PC-9 (cell line): ENCODE measurements at regions not wholly inside any gene's neighbourhood (a gene's known extent, or its start where the extent isn't known, plus 50 kb on each side); places are given as distances from the start of the nearest gene placed in this dataset.

ENCODE experiments used
- BruUV-seq: library from RNA; stranded (reverse); fragments of 400-500 nt; replicated peaks from 2 replicates; lab custom pipeline; 2021; lab: Mats Ljungman, UMichigan
- CTCF ChIA-PET: fragments of 300-600 bp; sonication (Branson Sonifier 250); formaldehyde crosslinking; loops from one replicate; lab custom pipeline; 2022; ENCODE audit warnings: antibody characterized with exemption; lab: Charles Lee
- POLR2A ChIA-PET: fragments of 300-600 bp; sonication (Branson Sonifier 250); formaldehyde crosslinking; loops from one replicate; lab custom pipeline; 2022; ENCODE audit warnings: antibody characterized with exemption; ENCODE audit not compliant: unreplicated experiment; lab: Charles Lee
- DNase-seq, 2 experiments: peaks; one replicate each; pipeline versions ENCODE4 v3.0.0 to v3.0.0-alpha.2; 2015 to 2022; ENCODE audit warnings: mixed read lengths in 1 of 2
- H2AFZ ChIP-seq: fragments of 200-600 bp; sonication (generic); 2 replicates; pipeline ENCODE4 v1.8.1; 2017; ENCODE audit warnings: antibody characterized with exemption
- H3F3A ChIP-seq: fragments of 200-600 bp; sonication (generic); 2 replicates; pipeline ENCODE4 v1.8.1; 2017; ENCODE audit warnings: antibody characterized with exemption, mild to moderate bottlenecking, low read depth; ENCODE audit not compliant: insufficient read depth
- H3K27ac ChIP-seq: fragments of 200-600 bp; sonication (generic); 2 replicates; pipeline ENCODE4 v1.6.1; 2016; ENCODE audit warnings: mixed run types
- H3K27me3 ChIP-seq: fragments of 200-600 bp; sonication (generic); 2 replicates; pipeline ENCODE4 v1.6.1; 2016; ENCODE audit warnings: low read depth, mixed run types; ENCODE audit not compliant: insufficient read depth
- H3K36me3 ChIP-seq: fragments of 200-600 bp; sonication (generic); 2 replicates; pipeline ENCODE4 v1.6.1; 2016; ENCODE audit warnings: low read depth, mixed run types
- H3K4me1 ChIP-seq: fragments of 200-600 bp; sonication (generic); replicated peaks from 2 replicates; pipeline ENCODE4 v1.6.1; 2016; ENCODE audit warnings: mixed run types; ENCODE audit not compliant: insufficient read depth
- H3K4me2 ChIP-seq: fragments of 200-600 bp; sonication (generic); 2 replicates; pipeline ENCODE4 v1.6.1; 2017; ENCODE audit warnings: mixed run types
- H3K4me3 ChIP-seq: fragments of 200-600 bp; sonication (generic); 2 replicates; pipeline ENCODE4 v1.6.1; 2016; ENCODE audit warnings: mixed run types
- H3K79me2 ChIP-seq: fragments of 200-600 bp; sonication (generic); 2 replicates; pipeline ENCODE4 v1.6.1; 2017; ENCODE audit warnings: low read depth, mixed run types
- H3K9me2 ChIP-seq: fragments of 200-600 bp; sonication (generic); 2 replicates; pipeline ENCODE4 v1.8.1; 2017; ENCODE audit warnings: mild to moderate bottlenecking; ENCODE audit not compliant: insufficient read depth
- H3K9me3 ChIP-seq: fragments of 200-600 bp; sonication (generic); 2 replicates; pipeline ENCODE4 v1.8.1; 2016; ENCODE audit warnings: low read depth; ENCODE audit not compliant: insufficient read depth
- H4K20me1 ChIP-seq: fragments of 200-600 bp; sonication (generic); 2 replicates; pipeline ENCODE4 v1.8.1; 2017; ENCODE audit not compliant: insufficient read depth
- CTCF ChIP-seq: fragments of 200-600 bp; sonication (generic); conservative IDR thresholded peaks from 2 replicates; pipeline ENCODE4 v1.6.1; 2017; ENCODE audit warnings: mixed run types, antibody characterized with exemption, mild to moderate bottlenecking, moderate library complexity
- EZH2 ChIP-seq: fragments of 200-600 bp; sonication (generic); IDR thresholded peaks from 2 replicates; pipeline ENCODE4 v1.8.0; 2017; ENCODE audit warnings: antibody characterized with exemption, low read depth
- intact Hi-C: fragments of 100-400 bp; cut with micrococcal nuclease; formaldehyde crosslinking; loops from one replicate; pipeline ENCODE4 v1.10.0; 2022; ENCODE audit not compliant: unreplicated experiment

- intact Hi-C loops = loop anchor here (10.0 kb wide), 1 partner anchor 131 kb away; the partner anchor contains the start of genes MRPS6 and SLC5A3
Observed at GRCh38 chr21:34205811-34206571, 132.6 kb downstream of the MRPS6 start.

GRCh38 chr21:34213959-34214358 is 140.6 kb downstream of the MRPS6 start:
- H3K36me3 ChIP-seq = no peaks in the 10 kb centered on the region
- H3F3A ChIP-seq = no peaks in the 10 kb centered on the region
- intact Hi-C loops = no loop called here
- H3K9me3 ChIP-seq = no peaks in the 10 kb centered on the region
- TF ChIP-seq CTCF (no peak), EZH2 (no peak)
- no peak overlapping the region for H3K4me2 ChIP-seq
- no peaks in the 10 kb centered on the region for H3K9me2 ChIP-seq
- no TSS peak for BruUV-seq
- H3K4me3 ChIP-seq = no peak overlapping the region
- H4K20me1 ChIP-seq = no peaks in the 10 kb centered on the region
- ChIA-PET POLR2A (no interaction called here), CTCF (no interaction called here)
- H2AFZ ChIP-seq = no peak overlapping the region
- DNase-seq = no peak
- H3K79me2 ChIP-seq = no peaks in the 10 kb centered on the region
- H3K27ac ChIP-seq = no peak overlapping the region
- no peaks in the 10 kb centered on the region for H3K4me1 ChIP-seq
- no peaks in the 10 kb centered on the region for H3K27me3 ChIP-seq

More at GRCh38 chr21:34205811-34206571, 132.6 kb downstream of the MRPS6 start:
- Histone ChIP-seq H3K4me2 (no peak overlapping the region), H4K20me1 (no peaks in the 10 kb centered on the region), H3K9me2 (no peaks in the 10 kb centered on the region), H2AFZ (no peak overlapping the region), H3K9me3 (no peaks in the 10 kb centered on the region), H3K27ac (no peak overlapping the region), H3F3A (no peaks in the 10 kb centered on the region), H3K4me3 (no peak overlapping the region), H3K36me3 (no peaks in the 10 kb centered on the region), H3K79me2 (no peaks in the 10 kb centered on the region), H3K27me3 (no peaks in the 10 kb centered on the region), H3K4me1 (no peaks in the 10 kb centered on the region)
- CTCF ChIA-PET = no interaction called here
- DNase-seq = no peak
- no TSS peak for BruUV-seq
- POLR2A ChIA-PET = interaction anchor here (0.6 kb wide), 1 partner anchor 258 kb away, joined by 8 read pairs; no protein-coding TSS in a partner anchor
- TF ChIP-seq CTCF (no peak), EZH2 (no peak)

- no peak for DNase-seq
- BruUV-seq = no TSS peak
- TF ChIP-seq CTCF (no peak), EZH2 (no peak)
- H3K9me3 ChIP-seq = no peaks in the 10 kb centered on the region
- H3K4me3 ChIP-seq = no peak overlapping the region
- H3K36me3 ChIP-seq = no peaks in the 10 kb centered on the region
- ChIA-PET CTCF (no interaction called here), POLR2A (interaction anchor here (0.5 kb wide), 1 partner anchor 144 kb away, joined by 6 read pairs; no protein-coding TSS in a partner anchor)
- H4K20me1 ChIP-seq = no peaks in the 10 kb centered on the region
- no peak overlapping the region for H2AFZ ChIP-seq
- intact Hi-C loops = no loop called here
- no peaks in the 10 kb centered on the region for H3K9me2 ChIP-seq
- H3K4me1 ChIP-seq = no peaks in the 10 kb centered on the region
- no peak overlapping the region for H3K27ac ChIP-seq
- no peak overlapping the region for H3K4me2 ChIP-seq
- H3F3A ChIP-seq = no peaks in the 10 kb centered on the region
- no peaks in the 10 kb centered on the region for H3K27me3 ChIP-seq
- no peaks in the 10 kb centered on the region for H3K79me2 ChIP-seq
Observed at GRCh38 chr21:34215501-34215900, 142.1 kb downstream of the MRPS6 start.
